H9 (cell line): ENCODE measurements at regions not wholly inside any gene's neighbourhood (a gene's known extent, or its start where the extent isn't known, plus 50 kb on each side); places are given as distances from the start of the nearest gene placed in this dataset.

Source experiments
- DNase-seq: peaks from one replicate; pipeline ENCODE4 v3.0.0-alpha.2; 2017
- H2AFZ ChIP-seq: one replicate; pipeline ENCODE4 v1.6.1; 2013; ENCODE audit warnings: mild to moderate bottlenecking, low read length, control low read depth, moderate library complexity
- H2AK5ac ChIP-seq: 2 replicates; pipeline ENCODE4 v1.6.1; 2013; ENCODE audit warnings: low read length, control low read depth, mixed read lengths; ENCODE audit not compliant: insufficient read length
- H2BK120ac ChIP-seq: one replicate; pipeline ENCODE4 v1.6.1; 2013; ENCODE audit warnings: low read depth, mild to moderate bottlenecking, low read length, control low read depth, inconsistent platforms; ENCODE audit not compliant: poor library complexity, severe bottlenecking
- H2BK12ac ChIP-seq: 2 replicates; pipeline ENCODE4 v1.6.1; 2013; ENCODE audit warnings: low read length, control low read depth, mixed read lengths, low read depth; ENCODE audit not compliant: insufficient read length
- H2BK15ac ChIP-seq: 2 replicates; pipeline ENCODE4 v1.6.1; 2013; ENCODE audit warnings: low read depth, low read length, control low read depth
- H2BK20ac ChIP-seq: one replicate; pipeline ENCODE4 v1.6.1; 2013; ENCODE audit warnings: low read depth, mild to moderate bottlenecking, low read length, control low read depth, inconsistent platforms; ENCODE audit not compliant: poor library complexity, severe bottlenecking
- H2BK5ac ChIP-seq: 2 replicates; pipeline ENCODE4 v1.6.1; 2013; ENCODE audit warnings: low read length, control low read depth, mixed read lengths; ENCODE audit not compliant: insufficient read length
- H3K14ac ChIP-seq: 2 replicates; pipeline ENCODE4 v1.6.1; 2013; ENCODE audit warnings: low read length, control low read depth; ENCODE audit not compliant: insufficient read depth
- H3K18ac ChIP-seq: 2 replicates; pipeline ENCODE4 v1.6.1; 2013; ENCODE audit warnings: low read depth, mild to moderate bottlenecking, mixed read lengths, low read length, control low read depth; ENCODE audit not compliant: insufficient read length
- H3K23ac ChIP-seq: 2 replicates; pipeline ENCODE4 v1.6.1; 2013; ENCODE audit warnings: low read length, control low read depth, mixed read lengths, low read depth; ENCODE audit not compliant: insufficient read length
- H3K23me2 ChIP-seq: 2 replicates; pipeline ENCODE4 v1.6.1; 2013; ENCODE audit warnings: low read depth, mild to moderate bottlenecking, mixed read lengths, low read length, control low read depth; ENCODE audit not compliant: insufficient read length, poor library complexity, severe bottlenecking
- H3K27ac ChIP-seq: 2 replicates; pipeline ENCODE4 v1.5.1; 2013; ENCODE audit warnings: low read length, control low read depth, mixed read lengths, low read depth; ENCODE audit not compliant: insufficient read length
- H3K27me3 ChIP-seq: 2 replicates; pipeline ENCODE4 v1.6.1; 2013; ENCODE audit warnings: low read length, control low read depth, inconsistent platforms; ENCODE audit not compliant: insufficient read depth
- H3K4ac ChIP-seq: 2 replicates; pipeline ENCODE4 v1.6.1; 2013; ENCODE audit warnings: low read depth, mild to moderate bottlenecking, control low read depth, inconsistent platforms, low read length, moderate library complexity
- H3K4me1 ChIP-seq: 2 replicates; pipeline ENCODE4 v1.6.1; 2013; ENCODE audit warnings: low read length, control low read depth, inconsistent platforms; ENCODE audit not compliant: insufficient read depth
- H3K4me2 ChIP-seq: 2 replicates; pipeline ENCODE4 v1.6.1; 2013; ENCODE audit warnings: low read length, control low read depth, mixed read lengths; ENCODE audit not compliant: insufficient read length, insufficient read depth
- H3K56ac ChIP-seq: 2 replicates; pipeline ENCODE4 v1.6.1; 2013; ENCODE audit warnings: low read depth, mild to moderate bottlenecking, mixed read lengths, low read length, control low read depth; ENCODE audit not compliant: insufficient read length
- H3K79me1 ChIP-seq: 2 replicates; pipeline ENCODE4 v1.6.1; 2013; ENCODE audit warnings: low read depth, mild to moderate bottlenecking, moderate library complexity, low read length, control low read depth, inconsistent platforms; ENCODE audit not compliant: insufficient read depth, poor library complexity, severe bottlenecking
- H3K79me2 ChIP-seq: 2 replicates; pipeline ENCODE4 v1.6.1; 2013; ENCODE audit warnings: low read length, control low read depth, inconsistent platforms; ENCODE audit not compliant: insufficient read depth
- H3K9ac ChIP-seq: 2 replicates; pipeline ENCODE4 v1.6.1; 2013; ENCODE audit warnings: low read length, control low read depth, mixed read lengths; ENCODE audit not compliant: insufficient read length; ENCODE audit errors: extremely low read depth
- H3K9me3 ChIP-seq: one replicate; pipeline ENCODE4 v1.6.1; 2013; ENCODE audit warnings: low read depth, low read length, inconsistent platforms; ENCODE audit not compliant: control insufficient read depth
- H3T11ph ChIP-seq: one replicate; pipeline ENCODE4 v1.6.1; 2013; ENCODE audit warnings: mild to moderate bottlenecking, low read length, control low read depth, inconsistent platforms
- H4K20me1 ChIP-seq: one replicate; pipeline ENCODE4 v1.6.1; 2013; ENCODE audit not compliant: control insufficient read depth, insufficient read length, insufficient read depth
- H4K5ac ChIP-seq: 2 replicates; pipeline ENCODE4 v1.6.1; 2013; ENCODE audit warnings: low read depth, mild to moderate bottlenecking, mixed read lengths, low read length, control low read depth; ENCODE audit not compliant: insufficient read length
- H4K8ac ChIP-seq: replicated peaks from 2 replicates; pipeline ENCODE4 v1.6.1; 2013; ENCODE audit warnings: low read length, control low read depth, mixed read lengths, low read depth; ENCODE audit not compliant: insufficient read length
- H4K91ac ChIP-seq: 2 replicates; pipeline ENCODE4 v1.6.1; 2013; ENCODE audit warnings: low read depth, mild to moderate bottlenecking, moderate library complexity, mixed read lengths, low read length, control low read depth; ENCODE audit not compliant: insufficient read length
- H3K27ac Mint-ChIP-seq, 3 experiments: 2 replicates in 2 of 3; 3 replicates in 1 of 3; pipeline ENCODE4 v1.8.0; 2020 to 2021; ENCODE audit warnings: mixed read lengths in 3 of 3, mild to moderate bottlenecking in 1 of 3, moderate library complexity in 1 of 3
- H3K27me3 Mint-ChIP-seq: 2 replicates; pipeline ENCODE4 v1.8.0; 2021; ENCODE audit warnings: low read depth, mild to moderate bottlenecking, moderate library complexity, mixed read lengths
- H3K36me3 Mint-ChIP-seq, 3 experiments: 2 replicates in 2 of 3; 3 replicates in 1 of 3; pipeline ENCODE4 v1.8.0; 2020 to 2021; ENCODE audit warnings: low read depth in 3 of 3, mixed read lengths in 3 of 3; ENCODE audit not compliant: insufficient read depth in 1 of 3
- H3K4me1 Mint-ChIP-seq, 2 experiments: 2 replicates each; pipeline ENCODE4 v1.8.0; 2020; ENCODE audit warnings: mixed read lengths in 2 of 2
- H3K4me3 Mint-ChIP-seq, 2 experiments: 2 replicates in 1 of 2; 3 replicates in 1 of 2; pipeline ENCODE4 v1.8.0; 2020 to 2021; ENCODE audit warnings: mild to moderate bottlenecking in 2 of 2, mixed read lengths in 2 of 2, moderate library complexity in 1 of 2
- H3K9me3 Mint-ChIP-seq, 2 experiments: 2 replicates in 1 of 2; 3 replicates in 1 of 2; pipeline ENCODE4 v1.8.0; 2020; ENCODE audit warnings: mild to moderate bottlenecking in 2 of 2, mixed read lengths in 2 of 2, moderate library complexity in 1 of 2
- WGBS: extraction: QIAGEN DNeasy Blood & Tissue Kit; methylation state at CpG from one replicate; pipeline ENCODE4 v1.1.7; 2013; ENCODE audit warnings: missing lambda C conversion rate, low lambda C conversion rate, mixed read lengths; ENCODE audit not compliant: insufficient read length; ENCODE audit errors: extremely low coverage; 5-methylcytosine and 5-hydroxymethylcytosine counted together
- TF ChIP-seq, protein P1 (sequence below): fragments of 200-600 bp; sonication (generic); conservative IDR thresholded peaks from 3 replicates; pipeline ENCODE4 v1.8.0; 2021; ENCODE audit warnings: antibody characterized with exemption, mild to moderate bottlenecking

DNA sequence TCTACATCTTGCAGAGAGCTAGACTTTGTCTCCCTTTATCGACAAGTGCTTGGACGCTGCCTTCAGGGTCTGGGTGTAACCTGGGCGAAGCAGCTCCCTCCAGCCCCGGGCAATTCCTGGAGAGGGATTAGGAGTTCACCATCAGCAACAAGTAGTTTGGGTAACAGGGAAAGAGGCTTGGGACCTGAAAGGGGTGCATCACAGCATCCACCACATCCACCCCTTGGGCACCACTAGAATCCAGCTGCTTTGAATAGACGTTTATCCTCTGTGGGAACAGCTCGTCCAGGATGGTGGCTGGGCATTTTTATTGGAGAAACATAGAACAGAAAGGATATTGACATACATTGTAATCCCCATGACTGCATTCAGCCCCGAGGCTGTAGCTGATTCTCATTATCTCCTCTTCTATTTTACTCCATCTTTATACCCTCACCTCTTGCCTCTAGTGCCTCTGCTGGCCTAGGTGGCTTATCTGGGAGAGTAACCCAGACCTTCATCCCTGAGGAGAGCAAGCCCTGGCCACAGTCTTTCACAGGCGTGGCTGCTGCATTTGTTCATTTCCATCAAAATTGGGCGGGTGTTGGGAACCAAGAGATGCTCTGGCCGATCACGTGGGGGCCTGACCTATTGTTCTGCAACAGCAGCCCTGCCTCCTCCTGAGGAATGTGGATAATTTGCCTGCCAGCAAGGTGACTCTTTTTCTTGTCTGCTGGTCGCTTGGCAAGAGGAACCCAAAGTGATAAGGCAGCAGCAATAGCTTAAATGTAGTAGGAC is 109.2 kb upstream of the RALGAPA2 start:
- Histone ChIP-seq H3T11ph (no peak overlapping the region), H2BK12ac (no peak overlapping the region), H2BK5ac (no peak overlapping the region), H2BK120ac (no peak overlapping the region), H4K20me1 (no peaks in the 10 kb centered on the region), H3K14ac (no peak overlapping the region), H4K5ac (no peak overlapping the region), H3K9me3 (no peaks in the 10 kb centered on the region), H3K4me1 (peaks cover 13% of the 10 kb centered on the region; the same call in 1 of the 2 replicates), H2BK20ac (no peak overlapping the region), H4K91ac (peak overlapping the region; percentile 44), H3K27me3 (no peaks in the 10 kb centered on the region), H2BK15ac (no peak overlapping the region), H3K79me1 (no peaks in the 10 kb centered on the region), H3K56ac (no peak overlapping the region), H3K9ac (no peak overlapping the region), H3K4ac (no peak overlapping the region), H3K23ac (no peak overlapping the region), H2AK5ac (no peak overlapping the region), H3K4me2 (no peak overlapping the region), H3K79me2 (no peaks in the 10 kb centered on the region), H3K27ac (no peak overlapping the region), H2AFZ (no peak overlapping the region), H3K18ac (peak overlapping the region; percentile 11), H4K8ac (no peak overlapping the region), H3K23me2 (no peaks in the 10 kb centered on the region)
- H3K36me3 Mint-ChIP-seq: no peaks in the 10 kb centered on the region
- H3K4me1 Mint-ChIP-seq: peaks cover 50 to 55% of the 10 kb centered on the region in 2 experiments
- peaks cover 9% of the 10 kb centered on the region for H3K27me3 Mint-ChIP-seq
- H3K9me3 Mint-ChIP-seq: no peaks in the 10 kb centered on the region
- H3K27ac Mint-ChIP-seq: peak overlapping the region in 1 of 3 experiments; percentile 32; a peak in 1 of 7 replicates
- DNase-seq: peak; percentile 78
- TF ChIP-seq, protein P1, sequence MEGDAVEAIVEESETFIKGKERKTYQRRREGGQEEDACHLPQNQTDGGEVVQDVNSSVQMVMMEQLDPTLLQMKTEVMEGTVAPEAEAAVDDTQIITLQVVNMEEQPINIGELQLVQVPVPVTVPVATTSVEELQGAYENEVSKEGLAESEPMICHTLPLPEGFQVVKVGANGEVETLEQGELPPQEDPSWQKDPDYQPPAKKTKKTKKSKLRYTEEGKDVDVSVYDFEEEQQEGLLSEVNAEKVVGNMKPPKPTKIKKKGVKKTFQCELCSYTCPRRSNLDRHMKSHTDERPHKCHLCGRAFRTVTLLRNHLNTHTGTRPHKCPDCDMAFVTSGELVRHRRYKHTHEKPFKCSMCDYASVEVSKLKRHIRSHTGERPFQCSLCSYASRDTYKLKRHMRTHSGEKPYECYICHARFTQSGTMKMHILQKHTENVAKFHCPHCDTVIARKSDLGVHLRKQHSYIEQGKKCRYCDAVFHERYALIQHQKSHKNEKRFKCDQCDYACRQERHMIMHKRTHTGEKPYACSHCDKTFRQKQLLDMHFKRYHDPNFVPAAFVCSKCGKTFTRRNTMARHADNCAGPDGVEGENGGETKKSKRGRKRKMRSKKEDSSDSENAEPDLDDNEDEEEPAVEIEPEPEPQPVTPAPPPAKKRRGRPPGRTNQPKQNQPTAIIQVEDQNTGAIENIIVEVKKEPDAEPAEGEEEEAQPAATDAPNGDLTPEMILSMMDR: 0 out of 3 replicates have a peak, but pooled peaks have one; percentile 17
- no CpG with 5 or more reads among the region's 12 CpGs for WGBS
- peak overlapping the region in 1 of 2 experiments; percentile 21; a peak in 2 of 5 replicates for H3K4me3 Mint-ChIP-seq
